Osteocyte (in vitro differentiated cells): ENCODE measurements at regions not wholly inside any gene's neighbourhood (a gene's known extent, or its start where the extent isn't known, plus 50 kb on each side); places are given as distances from the start of the nearest gene placed in this dataset.

ENCODE experiments used
- DNase-seq: peaks from one replicate; pipeline ENCODE4 v3.0.0; 2021; ENCODE audit warnings: mixed read lengths; ENCODE audit not compliant: unreplicated experiment; ENCODE audit errors: extremely low spot score
- H3K27ac Mint-ChIP-seq: one replicate; pipeline ENCODE4 v1.8.0; 2021; ENCODE audit warnings: mild to moderate bottlenecking, mixed read lengths; ENCODE audit not compliant: unreplicated experiment
- H3K27me3 Mint-ChIP-seq: one replicate; pipeline ENCODE4 v1.8.0; 2021; ENCODE audit warnings: mixed read lengths; ENCODE audit not compliant: unreplicated experiment
- H3K36me3 Mint-ChIP-seq: one replicate; pipeline ENCODE4 v1.8.0; 2021; ENCODE audit warnings: mixed read lengths; ENCODE audit not compliant: unreplicated experiment
- H3K4me1 Mint-ChIP-seq: one replicate; pipeline ENCODE4 v1.8.0; 2021; ENCODE audit warnings: mixed read lengths; ENCODE audit not compliant: unreplicated experiment
- H3K4me3 Mint-ChIP-seq: one replicate; pipeline ENCODE4 v1.8.0; 2021; ENCODE audit warnings: mild to moderate bottlenecking, moderate library complexity, mixed read lengths; ENCODE audit not compliant: unreplicated experiment
- H3K9me3 Mint-ChIP-seq: one replicate; pipeline ENCODE4 v1.8.0; 2021; ENCODE audit warnings: mixed read lengths; ENCODE audit not compliant: unreplicated experiment
- CTCF ChIP-seq: fragments of 200-600 bp; sonication (generic); IDR thresholded peaks from 2 replicates; pipeline ENCODE4 v1.5.0; 2021; ENCODE audit warnings: antibody characterized with exemption, mild to moderate bottlenecking, moderate library complexity

DNA sequence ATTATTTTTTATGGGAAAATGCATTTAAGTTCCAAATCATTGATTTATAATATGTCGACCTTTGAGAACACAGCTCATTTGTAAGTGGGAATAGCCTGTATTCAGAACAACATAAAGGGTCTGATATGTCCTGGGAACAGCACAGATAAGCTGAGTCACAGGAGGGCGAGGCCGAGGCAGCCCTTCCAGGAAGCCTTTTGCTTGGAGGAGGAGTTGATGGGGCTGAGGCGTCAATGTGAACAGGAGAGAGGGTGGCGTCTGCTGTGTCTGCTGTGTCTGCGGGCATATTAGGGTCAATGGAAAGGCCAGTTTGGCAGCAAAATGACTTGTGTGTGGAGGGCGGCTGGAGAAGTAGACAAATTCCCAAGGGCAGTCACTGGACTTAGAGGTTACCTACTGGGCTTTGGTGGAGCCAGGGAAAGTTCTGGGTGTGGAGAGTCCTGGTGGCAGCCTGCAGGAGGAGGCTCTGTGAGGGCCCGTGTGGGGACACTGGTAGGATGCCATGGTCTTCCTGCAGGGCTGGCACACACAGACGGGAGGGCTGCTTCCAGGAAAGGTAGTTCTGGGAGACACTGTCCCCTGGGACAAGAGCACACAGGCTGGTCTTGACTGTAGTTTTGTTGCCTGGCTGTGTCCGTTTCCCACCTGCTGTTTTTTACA is 128.1 kb downstream of the GLI2 start:
- H3K27ac Mint-ChIP-seq, result peak overlapping the region; percentile 33
- no peaks in the 10 kb centered on the region for H3K27me3 Mint-ChIP-seq
- no peak for DNase-seq

GRCh38 chr2:120864981-120865380 is 129.3 kb downstream of the GLI2 start:
- Mint-ChIP-seq H3K27me3 (no peaks in the 10 kb centered on the region), H3K4me3 (no peak overlapping the region), H3K36me3 (no peaks in the 10 kb centered on the region), H3K27ac (no peak overlapping the region), H3K9me3 (no peaks in the 10 kb centered on the region), H3K4me1 (peaks cover 80% of the 10 kb centered on the region)
- no peak for DNase-seq
- no peak for TF ChIP-seq CTCF

More for the DNA sequence above, 128.1 kb downstream of the GLI2 start:
- Mint-ChIP-seq H3K9me3 (no peaks in the 10 kb centered on the region), H3K4me3 (no peak overlapping the region), H3K36me3 (no peaks in the 10 kb centered on the region), H3K4me1 (peaks cover 70% of the 10 kb centered on the region)
- no peak for TF ChIP-seq CTCF

GRCh38 chr2:120865656-120866055 is 130.0 kb downstream of the GLI2 start:
- Mint-ChIP-seq H3K27me3 (no peaks in the 10 kb centered on the region), H3K36me3 (no peaks in the 10 kb centered on the region), H3K9me3 (no peaks in the 10 kb centered on the region), H3K4me3 (no peak overlapping the region), H3K4me1 (peaks cover 83% of the 10 kb centered on the region), H3K27ac (no peak overlapping the region)
- DNase-seq, result no peak
- TF ChIP-seq CTCF, result no peak

- no peaks in the 10 kb centered on the region for H3K36me3 Mint-ChIP-seq
- H3K9me3 Mint-ChIP-seq, result no peaks in the 10 kb centered on the region
- H3K4me1 Mint-ChIP-seq, result peaks cover 79% of the 10 kb centered on the region
- H3K27ac Mint-ChIP-seq, result peak overlapping the region; percentile 97
- no peak for TF ChIP-seq CTCF
- no peak for DNase-seq
- H3K4me3 Mint-ChIP-seq, result peak overlapping the region; percentile 16
- H3K27me3 Mint-ChIP-seq, result no peaks in the 10 kb centered on the region
Measured at GRCh38 chr2:120866071-120866470, 130.4 kb downstream of the GLI2 start.

DNA sequence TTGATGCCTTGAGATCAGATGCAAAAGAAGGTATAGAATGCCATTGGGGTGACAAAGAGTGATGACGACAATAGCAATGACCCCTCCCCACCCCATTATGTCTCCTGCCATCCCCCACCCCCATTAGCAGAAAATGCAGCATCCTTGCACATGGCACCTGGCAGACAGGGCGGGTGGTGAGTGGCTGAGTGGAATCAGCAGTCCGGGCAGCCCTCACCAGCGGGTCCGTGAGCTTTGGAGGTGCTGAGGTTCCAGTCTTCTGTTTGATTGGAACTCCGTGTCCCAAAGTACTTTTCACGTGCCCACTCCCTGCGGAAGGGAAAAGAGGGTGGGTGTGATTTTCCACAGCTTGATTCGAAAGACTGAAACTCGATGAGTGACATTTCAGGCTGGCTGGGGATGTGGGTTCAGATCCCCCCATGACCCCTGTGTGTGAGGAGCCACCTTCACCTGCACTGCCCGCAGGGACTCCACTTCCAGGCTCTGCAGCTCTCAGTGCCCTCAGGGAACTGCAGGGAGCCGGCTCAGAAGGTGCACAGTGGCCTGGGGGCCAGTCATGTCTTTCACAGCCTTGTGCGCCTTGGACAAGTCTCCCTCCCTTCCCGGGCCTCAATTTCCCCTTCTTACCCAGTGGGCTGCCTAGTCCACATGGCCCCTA is 130.9 kb downstream of the GLI2 start:
- H3K36me3 Mint-ChIP-seq, result no peaks in the 10 kb centered on the region
- DNase-seq, result no peak
- no peak for TF ChIP-seq CTCF
- H3K9me3 Mint-ChIP-seq, result no peaks in the 10 kb centered on the region
- H3K4me1 Mint-ChIP-seq, result peaks cover 76% of the 10 kb centered on the region
- no peaks in the 10 kb centered on the region for H3K27me3 Mint-ChIP-seq
- peak overlapping the region; percentile 70 for H3K4me3 Mint-ChIP-seq
- peak overlapping the region; percentile 97 for H3K27ac Mint-ChIP-seq
